HFF-Myc (cell line): ENCODE measurements at regions not wholly inside any gene's neighbourhood (a gene's known extent, or its start where the extent isn't known, plus 50 kb on each side); places are given as distances from the start of the nearest gene placed in this dataset.
"Not testable (repeated sequence)": the region's sequence is repeated elsewhere in the genome, so short reads cannot be mapped to it uniquely, and the experiment has no call there.

Experiments
- DNase-seq: peaks from one replicate; pipeline ENCODE4 v3.0.0-alpha.2; 2011; ENCODE audit warnings: low read depth; ENCODE audit errors: extremely low read depth
- H3K4me3 ChIP-seq: replicated peaks from 2 replicates; pipeline ENCODE4 v1.5.1; 2011; ENCODE audit warnings: low read depth, mild to moderate bottlenecking, control low read depth, low read length
- CTCF ChIP-seq: IDR thresholded peaks from 2 replicates; pipeline ENCODE4 v1.5.1; 2012; ENCODE audit warnings: mild to moderate bottlenecking, low read depth, low read length, control low read depth; ENCODE audit errors: missing control alignments

DNA sequence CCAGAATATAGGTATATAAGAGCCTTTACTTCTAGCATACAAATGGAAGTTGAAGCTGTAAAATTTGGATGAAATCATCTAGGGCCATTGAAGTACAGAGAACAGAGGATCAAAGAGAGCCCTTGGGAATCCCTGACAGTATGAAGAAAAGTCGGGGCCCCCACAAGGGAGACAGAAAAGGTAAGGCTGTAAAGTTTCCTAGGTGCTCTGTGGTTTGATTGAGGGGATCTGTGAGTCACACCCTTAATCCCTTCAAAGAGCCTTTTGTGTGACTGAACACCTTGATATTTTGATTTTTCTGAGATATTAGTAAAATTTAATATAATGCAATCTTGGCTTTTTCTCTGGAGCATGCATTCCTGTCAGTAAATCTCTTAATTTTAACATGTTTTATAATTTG lies 961.7 kb upstream of the TMEFF2 start:
- no peak overlapping the region for H3K4me3 ChIP-seq
- TF ChIP-seq CTCF: no peak
- DNase-seq: no peak

GRCh38 chr2:193154076-193154475 lies 959.3 kb upstream of the TMEFF2 start:
- DNase-seq: no peak
- H3K4me3 ChIP-seq: no peak overlapping the region

GRCh38 chr2:193153576-193153975 lies 958.8 kb upstream of the TMEFF2 start:
- TF ChIP-seq CTCF: no peak

More at GRCh38 chr2:193154076-193154475, 959.3 kb upstream of the TMEFF2 start:
- TF ChIP-seq CTCF: no peak

DNA sequence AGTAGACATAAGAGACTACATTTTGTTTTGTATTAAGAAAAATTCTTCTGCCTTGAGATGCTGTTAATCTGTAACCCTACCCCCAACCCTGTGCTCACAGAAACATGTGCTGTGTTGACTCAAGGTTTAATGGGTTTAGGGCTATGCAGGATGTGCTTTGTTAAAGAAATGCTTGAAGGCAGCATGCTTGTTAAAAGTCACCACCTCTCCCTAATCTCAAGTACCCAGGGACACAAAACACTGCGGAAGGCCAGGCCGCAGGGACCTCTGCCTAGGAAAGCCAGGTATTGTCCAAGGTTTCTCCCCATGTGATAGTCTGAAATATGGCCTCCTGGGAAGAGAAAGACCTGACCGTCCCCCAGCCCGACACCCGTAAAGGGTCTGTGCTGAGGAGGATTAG lies 947.7 kb upstream of the TMEFF2 start:
- DNase-seq, H3K4me3 ChIP-seq: not testable (repeated sequence)

More at GRCh38 chr2:193153576-193153975, 958.8 kb upstream of the TMEFF2 start:
- H3K4me3 ChIP-seq: no peak overlapping the region
- DNase-seq: no peak

DNA sequence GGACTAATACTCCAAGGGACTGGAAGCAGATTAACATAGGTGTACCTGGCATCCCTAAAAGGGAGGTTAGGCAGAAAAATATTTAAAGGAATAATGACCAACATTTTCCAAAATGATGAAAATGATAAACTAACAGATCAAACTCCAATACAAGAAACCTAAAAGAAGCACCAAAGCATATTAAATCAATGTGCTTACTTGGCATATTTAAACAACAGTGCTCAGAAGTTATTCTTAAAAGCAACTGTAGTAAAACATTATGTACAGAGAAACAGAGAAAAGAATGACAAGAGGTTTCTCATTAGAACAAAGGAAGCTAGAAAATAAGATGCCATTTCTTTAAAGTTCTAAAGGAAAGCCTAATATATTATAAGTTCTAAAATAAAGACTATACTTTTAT lies 947.3 kb upstream of the TMEFF2 start:
- no peak overlapping the region for H3K4me3 ChIP-seq
- no peak for TF ChIP-seq CTCF
- no peak for DNase-seq

DNA sequence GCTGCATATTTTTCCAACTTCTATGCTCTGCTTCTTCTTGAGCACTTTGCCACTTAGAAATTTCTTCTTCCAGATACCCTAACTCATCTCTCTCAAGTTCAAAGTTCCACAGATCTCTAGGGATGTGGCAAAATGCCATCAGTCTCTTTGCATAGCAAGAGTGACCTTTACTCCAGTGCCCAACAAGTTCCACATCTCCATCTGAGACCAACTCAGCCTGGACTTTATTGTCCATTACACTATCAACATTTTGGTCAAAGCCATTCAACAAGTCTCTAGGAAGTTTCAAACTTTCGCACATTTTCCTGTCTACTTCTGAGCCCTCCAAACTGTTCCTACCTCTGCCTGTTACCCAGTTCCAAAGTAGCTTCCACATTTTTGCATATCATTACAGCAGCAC lies 946.2 kb upstream of the TMEFF2 start:
- H3K4me3 ChIP-seq, DNase-seq: not testable (repeated sequence)

GRCh38 chr2:193124815-193125214 lies 930.1 kb upstream of the TMEFF2 start:
- DNase-seq: no peak
- TF ChIP-seq CTCF: no peak
- H3K4me3 ChIP-seq: no peak overlapping the region

GRCh38 chr2:193114827-193115226 lies 920.1 kb upstream of the TMEFF2 start:
- no peak for TF ChIP-seq CTCF
- no peak overlapping the region for H3K4me3 ChIP-seq
- DNase-seq: no peak
